ENCODE measurements at regions not wholly inside any gene's neighbourhood (a gene's known extent, or its start where the extent isn't known, plus 50 kb on each side); places are given as distances from the start of the nearest gene placed in this dataset.
A peak's percentile ranks its signal among the peaks of the same experiment; 100 is the strongest.

DNA sequence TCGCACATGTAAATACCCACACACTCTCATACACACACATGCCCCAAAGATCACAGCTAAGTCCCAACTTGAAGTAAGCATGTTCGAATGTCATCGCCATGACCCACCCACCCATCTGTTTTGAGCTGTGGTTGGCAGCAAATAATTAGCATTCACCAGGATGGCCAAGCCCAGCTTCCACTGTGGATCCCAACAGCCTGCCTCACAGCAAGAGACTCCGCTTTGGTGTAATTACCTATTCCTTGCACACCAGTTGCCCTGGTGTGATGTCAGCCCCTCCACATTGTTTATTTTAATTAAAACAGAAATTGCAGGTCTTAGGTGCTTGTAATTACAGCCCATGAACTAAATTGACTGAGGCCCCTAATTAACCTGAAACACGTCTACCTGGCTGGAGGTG lies 81.1 kb downstream of the MAFB start:
- no peak overlapping the region for H3K4me2 ChIP-seq
- no peak overlapping the region for H3K4me3 Mint-ChIP-seq
- no peaks in the 10 kb centered on the region for H4K20me1 ChIP-seq (replicated peaks; ENCODE audit: insufficient read depth)
- H3F3A ChIP-seq (replicated peaks; ENCODE audit: low read depth): no peaks in the 10 kb centered on the region
- ATAC-seq (no peak), DNase-seq (ENCODE audit: low spot score) (no peak)
- H3K9me3 Mint-ChIP-seq: no peaks in the 10 kb centered on the region
- no peaks in the 10 kb centered on the region for H3K27me3 Mint-ChIP-seq (ENCODE audit: insufficient read depth, low read depth, poor library complexity)
- no peaks in the 10 kb centered on the region for H3K4me1 ChIP-seq (ENCODE audit: insufficient read depth)
- TF ChIP-seq, protein P1, sequence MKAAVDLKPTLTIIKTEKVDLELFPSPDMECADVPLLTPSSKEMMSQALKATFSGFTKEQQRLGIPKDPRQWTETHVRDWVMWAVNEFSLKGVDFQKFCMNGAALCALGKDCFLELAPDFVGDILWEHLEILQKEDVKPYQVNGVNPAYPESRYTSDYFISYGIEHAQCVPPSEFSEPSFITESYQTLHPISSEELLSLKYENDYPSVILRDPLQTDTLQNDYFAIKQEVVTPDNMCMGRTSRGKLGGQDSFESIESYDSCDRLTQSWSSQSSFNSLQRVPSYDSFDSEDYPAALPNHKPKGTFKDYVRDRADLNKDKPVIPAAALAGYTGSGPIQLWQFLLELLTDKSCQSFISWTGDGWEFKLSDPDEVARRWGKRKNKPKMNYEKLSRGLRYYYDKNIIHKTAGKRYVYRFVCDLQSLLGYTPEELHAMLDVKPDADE (IDR thresholded peaks at IDR 0.05): no peak
- H3K9me2 ChIP-seq (ENCODE audit: insufficient read depth): no peaks in the 10 kb centered on the region
- no peaks in the 10 kb centered on the region for H3K79me2 ChIP-seq (replicated peaks; ENCODE audit: insufficient read depth)
- no peaks in the 10 kb centered on the region for H3K27me3 ChIP-seq (ENCODE audit: insufficient read depth)
- no peaks in the 10 kb centered on the region for H3K36me3 Mint-ChIP-seq (ENCODE audit: low read depth)
- H3K36me3 ChIP-seq (ENCODE audit: insufficient read depth): no peaks in the 10 kb centered on the region
- H3K4me1 Mint-ChIP-seq: peaks cover 3% of the 10 kb centered on the region; the same call in 1 of the 3 replicates
- H3K27ac Mint-ChIP-seq: no peak overlapping the region
- H2AFZ ChIP-seq: no peak overlapping the region
- H3K4me3 ChIP-seq: no peak overlapping the region
- H3K27ac ChIP-seq (ENCODE audit: low read depth): no peak overlapping the region

- H3K4me1 ChIP-seq (ENCODE audit: insufficient read depth): no peaks in the 10 kb centered on the region
- no peaks in the 10 kb centered on the region for H3K36me3 ChIP-seq (ENCODE audit: insufficient read depth)
- no peak overlapping the region for H3K4me3 ChIP-seq
- DNase-seq (ENCODE audit: low spot score): peak; percentile 34
- TF ChIP-seq EZH2phosphoT487 (IDR thresholded peaks at IDR 0.05; ENCODE audit: unreplicated experiment) (no peak), NANOG (IDR thresholded peaks at IDR 0.05; ENCODE audit: borderline replicate concordance) (no peak), POLR2AphosphoS5 (IDR thresholded peaks at IDR 0.05; ENCODE audit: low read depth) (no peak), REST (IDR thresholded peaks at IDR 0.05; ENCODE audit: unreplicated experiment) (no peak), STAT1 (IDR thresholded peaks at IDR 0.05; ENCODE audit: unreplicated experiment) (no peak), EZH2 (IDR thresholded peaks at IDR 0.05; ENCODE audit: low read depth, unreplicated experiment) (no peak), CTCF (conservative IDR thresholded peaks at IDR 0.05; ENCODE audit: low read depth in 2 of 2) (peak; percentile 36 to 37; a peak in 3 of 4 replicates), JUNB (IDR thresholded peaks at IDR 0.05; ENCODE audit: unreplicated experiment) (no peak)
- TF ChIP-seq, protein P1 (IDR thresholded peaks at IDR 0.05): no peak
- no peaks in the 10 kb centered on the region for H3K79me2 ChIP-seq (replicated peaks; ENCODE audit: insufficient read depth)
- H3K9me2 ChIP-seq (ENCODE audit: insufficient read depth): no peaks in the 10 kb centered on the region
- H3K27ac ChIP-seq (ENCODE audit: low read depth): no peak overlapping the region
- Mint-ChIP-seq H3K27me3 (ENCODE audit: insufficient read depth, low read depth, poor library complexity) (no peaks in the 10 kb centered on the region), H3K27ac (no peak overlapping the region), H3K36me3 (ENCODE audit: low read depth) (no peaks in the 10 kb centered on the region), H3K4me1 (peaks cover 3% of the 10 kb centered on the region; the same call in 1 of the 3 replicates), H3K4me3 (no peak overlapping the region), H3K9me3 (no peaks in the 10 kb centered on the region)
- H2AFZ ChIP-seq: no peak overlapping the region
- H3K4me2 ChIP-seq: no peak overlapping the region
- no peaks in the 10 kb centered on the region for H4K20me1 ChIP-seq (replicated peaks; ENCODE audit: insufficient read depth)
- H3K27me3 ChIP-seq (ENCODE audit: insufficient read depth): no peaks in the 10 kb centered on the region
- no peaks in the 10 kb centered on the region for H3F3A ChIP-seq (replicated peaks; ENCODE audit: low read depth)
- ATAC-seq: peak; percentile 69
Observed at GRCh38 chr20:40606660-40607059, 82.4 kb downstream of the MAFB start.
